Stomach (tissue), 8 donors: ENCODE measurements at regions not wholly inside any gene's neighbourhood (a gene's known extent, or its start where the extent isn't known, plus 50 kb on each side); places are given as distances from the start of the nearest gene placed in this dataset.

ENCODE experiments used
- DNase-seq, 2 donors: peaks; one replicate each; pipeline versions ENCODE4 v3.0.0 to v3.0.0-alpha.2; 2013 to 2019
- H3K27ac ChIP-seq, 5 donors: fragments of 200-600 bp in 4 of 5; sonication (generic) in 4 of 5; one replicate each; pipeline ENCODE4 v1.5.1; 2013 to 2019; ENCODE audit warnings: mild to moderate bottlenecking in 1 of 5, moderate library complexity in 1 of 5
- H3K27me3 ChIP-seq, 3 donors: fragments of 200-600 bp; sonication (generic); one replicate each; pipeline ENCODE4 v1.5.1; 2017 to 2019; ENCODE audit warnings: mixed run types in 1 of 3
- H3K36me3 ChIP-seq, 4 donors: fragments of 200-600 bp; sonication (generic); 1 replicate in 3 of 4; 2 replicates in 1 of 4; pipeline ENCODE4 v1.5.1; 2016 to 2019
- H3K4me1 ChIP-seq, 4 donors: fragments of 200-600 bp; sonication (generic); one replicate each; pipeline ENCODE4 v1.5.1; 2016 to 2019
- H3K4me3 ChIP-seq, 4 donors: fragments of 200-600 bp; sonication (generic) in 3 of 4; one replicate each; pipeline ENCODE4 v1.5.1; 2016 to 2019; ENCODE audit warnings: mild to moderate bottlenecking in 1 of 4
- H3K9me3 ChIP-seq, 4 donors: fragments of 200-600 bp; sonication (generic); one replicate each; pipeline ENCODE4 v1.5.1; 2016 to 2019
- CTCF ChIP-seq, 7 experiments: fragments of 450-650 bp in 4 of 7; fragments of 200-600 bp in 3 of 7; sonication (generic) in 3 of 7; IDR thresholded peaks; one replicate each; pipeline ENCODE4 v1.5.1; 2016 to 2019; ENCODE audit warnings: antibody characterized with exemption in 7 of 7, control low read depth in 2 of 7, mild to moderate bottlenecking in 1 of 7
- EP300 ChIP-seq: sonication (generic); formaldehyde crosslinking; IDR thresholded peaks from one replicate; pipeline ENCODE4 v1.6.1; 2017; ENCODE audit warnings: antibody characterized with exemption
- POLR2A ChIP-seq, 4 donors: fragments of 450-650 bp; IDR thresholded peaks; one replicate each; pipeline ENCODE4 v1.6.1; 2016; ENCODE audit warnings: antibody characterized with exemption in 4 of 4, control low read depth in 2 of 4, mild to moderate bottlenecking in 1 of 4, moderate library complexity in 1 of 4
- POLR2AphosphoS5 ChIP-seq, 3 donors: sonication (generic); formaldehyde crosslinking; IDR thresholded peaks; one replicate each; pipeline ENCODE4 v1.6.1; 2016; ENCODE audit warnings: antibody characterized with exemption in 3 of 3
- WGBS, 5 donors: extraction: QIAGEN DNeasy Blood & Tissue Kit in 3 of 5; methylation state at CpG; one replicate each; pipeline versions ENCODE4 v1.1.5 to v1.1.7; 2013 to 2018; 5-methylcytosine and 5-hydroxymethylcytosine counted together
- intact Hi-C: fragments of 100-400 bp; cut with DNase I; formaldehyde crosslinking; loops from one replicate; pipeline ENCODE4 v1.15.1; 2023; ENCODE audit warnings: low total_unique reads
- donor health status: healthy with polysubstance abuse.
- donor health status: Bipolar disorder and iron deficiency.
- donor health status: healthy.

- H3K4me3 ChIP-seq, result no peak overlapping the region
- intact Hi-C loops, result no loop called here
- H3K9me3 ChIP-seq, result no peaks in the 10 kb centered on the region
- DNase-seq, result no peak
- H3K27ac ChIP-seq, result no peak overlapping the region
- H3K27me3 ChIP-seq, result no peaks in the 10 kb centered on the region
- no peaks in the 10 kb centered on the region for H3K4me1 ChIP-seq
- TF ChIP-seq POLR2AphosphoS5 (IDR thresholded peaks at IDR 0.05), result no peak
- no peaks in the 10 kb centered on the region for H3K36me3 ChIP-seq
These were observed 183.8 kb downstream of the FBXO8 start for GRCh38 chr4:174099712-174100111.

GRCh38 chr4:174096999-174097398, 186.5 kb downstream of the FBXO8 start:
- WGBS, 5 donors, result 80 to 91% (median 83%) methylated on average over 1 of the region's 1 CpG

DNA sequence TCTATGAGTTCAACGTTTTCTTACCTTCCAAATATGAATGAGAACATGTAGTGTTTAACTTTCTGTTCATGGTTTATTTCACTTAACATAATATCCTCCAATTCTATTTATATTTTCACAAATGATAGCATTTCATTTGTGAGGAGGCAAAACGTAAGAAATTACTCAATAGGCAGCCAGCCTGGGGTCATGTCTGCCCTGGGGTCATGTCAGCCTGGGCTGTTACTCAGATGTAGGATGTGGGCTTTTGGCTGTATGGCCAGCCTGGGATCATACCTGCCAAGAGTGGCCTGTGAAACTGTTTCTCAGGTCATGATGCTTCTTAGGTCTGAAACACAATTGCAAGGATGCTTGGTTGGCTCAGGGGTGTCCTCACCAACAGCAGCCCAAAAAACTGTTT, 187.0 kb downstream of the FBXO8 start:
- 37 to 57% (median 48%) methylated on average over 2 of the region's 2 CpGs for WGBS, 5 donors
- TF ChIP-seq POLR2AphosphoS5 (IDR thresholded peaks at IDR 0.05), result no peak
- TF ChIP-seq POLR2A (IDR thresholded peaks at IDR 0.05), result no peak
- no peak for TF ChIP-seq EP300
- no peak for TF ChIP-seq CTCF (IDR thresholded peaks at IDR 0.05)
- no peaks in the 10 kb centered on the region for H3K36me3 ChIP-seq
- no peaks in the 10 kb centered on the region for H3K27me3 ChIP-seq
- no peak overlapping the region for H3K27ac ChIP-seq
- intact Hi-C loops, result no loop called here
- peaks cover 0 to 6% (median 0%) of the 10 kb centered on the region in 4 donors for H3K9me3 ChIP-seq
- no peak overlapping the region for H3K4me3 ChIP-seq
- no peaks in the 10 kb centered on the region for H3K4me1 ChIP-seq
- DNase-seq, result no peak

More at GRCh38 chr4:174096999-174097398, 186.5 kb downstream of the FBXO8 start:
- TF ChIP-seq EP300 (no peak), CTCF (IDR thresholded peaks at IDR 0.05) (no peak), POLR2A (IDR thresholded peaks at IDR 0.05) (no peak), POLR2AphosphoS5 (IDR thresholded peaks at IDR 0.05) (no peak)
- no peak overlapping the region for H3K27ac ChIP-seq
- H3K27me3 ChIP-seq, result no peaks in the 10 kb centered on the region
- intact Hi-C loops, result no loop called here
- no peak for DNase-seq
- H3K9me3 ChIP-seq, result peaks cover 0 to 6% (median 0%) of the 10 kb centered on the region in 4 donors
- no peaks in the 10 kb centered on the region for H3K36me3 ChIP-seq
- H3K4me3 ChIP-seq, result no peak overlapping the region
- no peaks in the 10 kb centered on the region for H3K4me1 ChIP-seq

DNA sequence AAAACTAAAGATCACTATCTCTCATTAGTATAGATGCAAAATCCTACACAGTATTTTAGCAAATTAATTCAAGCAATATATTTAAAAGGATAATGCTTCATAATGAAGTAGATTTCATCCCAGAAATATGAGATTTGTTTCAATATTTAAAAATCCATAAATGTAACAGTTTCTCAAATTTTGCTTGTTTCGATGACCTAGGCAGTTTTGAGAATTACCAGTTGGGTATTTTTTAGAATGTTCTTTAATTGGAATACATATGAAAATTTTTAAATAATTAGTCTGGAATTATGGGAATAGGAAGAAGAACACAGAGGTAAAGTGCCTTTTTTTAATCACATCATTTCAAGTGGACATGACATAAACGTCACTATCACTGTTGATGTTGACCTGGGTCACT, 192.3 kb downstream of the FBXO8 start:
- Histone ChIP-seq H3K36me3 (no peaks in the 10 kb centered on the region), H3K27me3 (no peaks in the 10 kb centered on the region), H3K4me3 (no peak overlapping the region), H3K4me1 (peaks cover 0 to 4% (median 0%) of the 10 kb centered on the region in 4 donors), H3K9me3 (peaks cover 0 to 6% (median 0%) of the 10 kb centered on the region in 4 donors), H3K27ac (no peak overlapping the region)
- intact Hi-C loops, result no loop called here
- WGBS, 5 donors, result 71 to 84% (median 79%) methylated on average over 2 of the region's 2 CpGs
- no peak for TF ChIP-seq POLR2A (IDR thresholded peaks at IDR 0.05)
- TF ChIP-seq CTCF (IDR thresholded peaks at IDR 0.05), result no peak
- no peak for TF ChIP-seq EP300
- TF ChIP-seq POLR2AphosphoS5 (IDR thresholded peaks at IDR 0.05), result no peak
- DNase-seq, result no peak

GRCh38 chr4:174089711-174090110, 193.8 kb downstream of the FBXO8 start:
- TF ChIP-seq CTCF (IDR thresholded peaks at IDR 0.05), result no peak
- no peak for TF ChIP-seq EP300
- TF ChIP-seq POLR2A (IDR thresholded peaks at IDR 0.05), result no peak
- TF ChIP-seq POLR2AphosphoS5 (IDR thresholded peaks at IDR 0.05), result no peak
- H3K4me3 ChIP-seq, result no peak overlapping the region
- peaks cover 0 to 4% (median 0%) of the 10 kb centered on the region in 4 donors for H3K4me1 ChIP-seq
- 52 to 78% (median 71%) methylated on average over 4 of the region's 4 CpGs for WGBS, 5 donors
- H3K36me3 ChIP-seq, result no peaks in the 10 kb centered on the region
- intact Hi-C loops, result no loop called here
- no peak overlapping the region for H3K27ac ChIP-seq
- DNase-seq, result no peak
- H3K9me3 ChIP-seq, result peaks cover 0 to 6% (median 0%) of the 10 kb centered on the region in 4 donors
- H3K27me3 ChIP-seq, result no peaks in the 10 kb centered on the region
